HG03280 (cell line): ENCODE measurements at regions not wholly inside any gene's neighbourhood (a gene's known extent, or its start where the extent isn't known, plus 50 kb on each side); places are given as distances from the start of the nearest gene placed in this dataset.
"Not testable (repeated sequence)": the region's sequence is repeated elsewhere in the genome, so short reads cannot be mapped to it uniquely, and the experiment has no call there.

ENCODE experiments used
- ATAC-seq: cut with Tn5 transposase; IDR thresholded peaks from one replicate; pipeline ENCODE4 v1.9.1; 2021; ENCODE audit warnings: mild to moderate bottlenecking, moderate library complexity; ENCODE audit not compliant: unreplicated experiment

DNA sequence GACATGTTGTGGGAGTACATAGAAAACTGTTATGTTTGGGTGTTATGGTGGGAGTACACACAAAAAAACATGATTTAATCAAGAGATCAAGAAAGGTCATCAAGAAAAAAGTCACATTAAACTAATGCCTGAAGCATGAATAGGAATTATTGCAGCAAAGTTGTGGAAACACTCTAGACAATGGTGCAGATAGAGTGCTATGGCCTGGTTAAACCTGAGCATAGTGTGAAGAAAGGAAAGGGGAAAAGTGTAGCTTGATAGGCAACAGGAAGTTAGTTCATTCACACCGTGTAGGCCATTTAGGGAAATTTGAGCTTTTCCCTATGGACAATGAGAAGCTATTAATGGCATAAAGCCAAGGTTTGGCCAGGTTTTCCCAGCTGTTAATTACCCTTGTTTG, 162.1 kb upstream of the EMCN start:
- ATAC-seq, result no peak

DNA sequence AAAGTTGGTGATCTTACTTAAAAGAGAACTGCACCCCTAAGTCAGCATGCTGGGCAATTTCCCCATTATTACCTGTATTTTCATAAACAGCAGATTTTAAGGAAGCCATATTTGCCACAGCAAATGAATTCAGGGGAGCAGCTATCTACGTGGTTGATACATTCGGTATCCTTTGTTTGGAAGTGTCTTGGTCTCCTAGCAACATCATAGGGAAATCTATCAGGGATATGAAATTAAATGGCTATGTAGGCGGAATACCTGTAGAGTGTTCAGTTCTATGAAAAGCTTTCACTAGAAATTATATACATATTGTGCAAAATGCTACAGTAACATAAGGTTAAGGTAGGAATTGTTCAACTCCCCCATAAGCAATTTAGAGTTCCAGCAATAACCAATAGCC, 157.2 kb upstream of the EMCN start:
- ATAC-seq, result no peak

- no peak for ATAC-seq
Measured at GRCh38 chr4:100657187-100657586, 139.4 kb upstream of the EMCN start.

DNA sequence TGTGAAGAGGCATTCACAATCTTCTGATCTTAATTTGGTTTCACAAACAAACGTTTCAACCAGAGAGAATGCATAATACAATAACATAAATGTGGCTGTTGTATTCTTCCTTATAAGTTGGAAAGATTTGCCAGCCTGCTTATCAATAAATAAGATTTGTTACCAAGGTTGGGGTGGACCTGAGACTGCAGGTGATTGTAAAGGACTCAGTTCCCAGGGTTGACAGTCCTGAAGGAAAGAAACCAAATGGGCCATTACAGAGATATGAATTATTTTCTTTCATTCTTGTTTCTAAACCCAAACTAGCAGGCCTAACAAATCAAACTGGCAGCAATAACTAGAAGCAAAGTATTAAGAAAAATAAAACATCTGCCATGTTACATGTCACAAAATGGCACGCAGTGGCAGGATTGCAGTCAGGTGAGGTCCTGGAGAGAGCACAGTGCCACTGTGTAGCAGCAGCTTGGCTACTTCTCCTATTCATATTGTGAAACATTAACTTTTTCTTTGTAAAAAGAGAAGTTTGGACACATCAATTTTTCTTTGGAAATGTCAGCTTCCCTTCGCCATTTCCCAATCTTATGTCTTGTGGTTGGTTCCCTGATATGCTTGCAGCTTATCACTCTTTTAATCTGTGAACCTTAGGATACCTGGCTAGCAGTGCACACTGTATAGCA, 133.8 kb upstream of the EMCN start:
- no peak for ATAC-seq

DNA sequence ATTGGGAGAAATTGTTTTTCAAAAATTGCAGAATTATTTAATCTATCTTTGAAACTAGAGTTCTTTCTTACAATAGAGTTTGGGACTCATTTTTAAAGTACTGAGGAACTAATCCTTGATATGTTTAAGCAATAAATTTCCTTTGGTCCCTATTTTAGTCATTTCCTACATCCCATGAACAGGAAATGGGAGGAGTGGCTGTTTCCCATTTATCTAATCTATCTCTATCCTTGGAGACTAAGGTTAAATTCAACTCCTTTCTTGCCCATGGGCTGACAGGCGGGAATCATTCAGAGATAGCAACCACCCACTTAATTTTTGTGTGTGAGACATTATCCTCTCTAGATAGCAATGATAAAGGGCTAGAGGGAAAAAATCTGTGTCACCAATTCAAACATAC, 131.6 kb upstream of the EMCN start:
- no peak for ATAC-seq

DNA sequence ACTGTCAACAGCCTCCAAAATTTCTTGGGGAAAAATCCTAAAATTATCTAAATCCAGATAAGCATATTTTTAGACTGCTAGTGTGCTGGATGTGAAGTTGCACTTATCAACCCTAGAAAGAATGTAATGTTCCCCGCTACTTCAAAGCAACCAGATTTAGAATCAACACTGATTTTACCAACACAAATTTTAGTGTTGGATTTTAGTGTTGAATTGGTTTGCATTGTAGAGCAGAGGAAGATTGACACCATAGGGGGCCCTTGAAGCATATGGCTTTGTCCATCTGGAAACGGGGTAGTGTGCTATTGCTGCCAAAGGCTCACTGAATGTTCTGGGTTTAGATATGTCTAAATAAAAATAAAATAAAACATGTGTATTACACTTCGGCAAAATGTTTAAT, 126.3 kb upstream of the EMCN start:
- ATAC-seq, result no peak

- ATAC-seq, result no peak
Measured at GRCh38 chr4:100641336-100641735, 123.5 kb upstream of the EMCN start.

DNA sequence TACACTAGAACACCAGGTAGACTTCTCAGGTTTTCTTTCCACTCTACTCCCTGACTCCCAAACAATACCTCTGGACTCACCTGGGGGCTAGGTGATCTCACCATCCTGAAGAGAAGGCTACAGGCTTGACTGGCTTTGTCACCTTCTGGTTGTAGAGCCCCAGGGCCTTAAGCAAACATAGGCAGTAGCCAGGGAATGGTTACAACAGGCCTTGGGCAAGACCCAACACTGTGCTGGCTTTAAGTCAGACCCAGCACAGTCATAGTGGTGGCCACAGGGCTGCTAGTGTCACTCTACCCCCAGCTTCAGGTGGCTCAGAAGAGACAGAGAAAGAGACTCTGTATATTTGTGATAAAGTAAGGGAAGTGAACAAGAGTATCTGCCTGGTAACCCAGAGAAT, 118.1 kb upstream of the EMCN start:
- no peak for ATAC-seq

- no peak for ATAC-seq
Measured at GRCh38 chr4:100633269-100633668, 115.4 kb upstream of the EMCN start.

DNA sequence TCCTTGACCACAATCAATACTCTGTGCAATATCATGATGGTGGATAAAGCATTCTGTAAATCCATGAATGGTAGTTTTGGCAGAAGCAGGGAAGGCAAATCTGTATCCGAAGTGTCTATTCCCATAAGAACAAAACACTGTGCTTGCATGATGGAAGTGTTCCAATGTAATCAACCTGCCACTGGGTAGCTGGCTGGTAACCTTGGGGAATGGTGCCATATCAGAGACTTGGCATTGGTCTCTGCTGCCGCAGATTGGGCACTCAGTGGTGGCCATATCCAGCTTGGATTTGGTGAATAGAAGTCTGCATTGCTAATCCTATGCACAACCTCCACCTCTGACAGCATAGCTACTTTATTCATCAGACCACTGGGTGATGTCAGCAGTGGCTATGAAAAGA, 114.3 kb upstream of the EMCN start:
- ATAC-seq, result no peak

- no peak for ATAC-seq
Measured at GRCh38 chr4:100631281-100631968, 113.6 kb upstream of the EMCN start.

- ATAC-seq, result no peak
Measured at GRCh38 chr4:100630341-100630740, 112.5 kb upstream of the EMCN start.

DNA sequence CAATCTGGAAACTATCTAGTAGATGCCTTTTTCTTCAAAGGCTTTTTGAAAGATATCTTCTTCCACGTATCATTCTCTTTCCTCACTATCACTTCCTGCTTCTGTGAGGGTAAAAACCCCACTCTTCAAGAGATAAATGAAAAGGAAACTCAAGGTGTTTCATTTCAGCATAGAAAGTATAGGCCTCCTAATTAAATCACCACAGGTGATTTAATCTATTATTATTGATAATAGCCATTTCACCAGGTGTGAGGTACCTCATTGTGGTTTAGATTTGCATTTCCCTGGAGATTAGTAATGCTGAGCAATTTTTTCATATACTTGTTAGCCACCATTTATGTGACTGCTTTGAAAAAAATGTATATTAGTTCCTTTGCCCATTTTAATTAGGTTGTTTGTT, 92.0 kb upstream of the EMCN start:
- no peak for ATAC-seq

DNA sequence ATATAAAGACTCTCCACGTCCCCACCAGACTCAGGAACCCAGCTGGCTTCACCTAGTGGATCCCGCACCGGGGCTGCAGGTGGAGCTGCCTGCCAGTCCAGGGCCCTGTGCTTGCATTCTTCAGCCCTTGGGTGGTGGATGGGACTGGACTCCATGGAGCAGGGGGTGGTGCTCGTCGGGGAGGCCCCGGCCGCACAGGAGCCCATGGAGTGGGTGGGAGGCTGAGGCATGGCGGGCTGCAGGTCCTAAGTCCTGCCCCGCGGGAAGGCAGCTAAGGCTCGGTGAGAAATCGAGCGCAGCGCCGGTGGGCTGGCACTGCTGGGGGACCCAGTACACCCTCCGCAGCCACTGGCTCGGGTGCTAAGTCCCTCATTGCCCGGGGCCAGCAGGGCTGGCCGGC, 90.8 kb upstream of the EMCN start:
- not testable (repeated sequence) for ATAC-seq

DNA sequence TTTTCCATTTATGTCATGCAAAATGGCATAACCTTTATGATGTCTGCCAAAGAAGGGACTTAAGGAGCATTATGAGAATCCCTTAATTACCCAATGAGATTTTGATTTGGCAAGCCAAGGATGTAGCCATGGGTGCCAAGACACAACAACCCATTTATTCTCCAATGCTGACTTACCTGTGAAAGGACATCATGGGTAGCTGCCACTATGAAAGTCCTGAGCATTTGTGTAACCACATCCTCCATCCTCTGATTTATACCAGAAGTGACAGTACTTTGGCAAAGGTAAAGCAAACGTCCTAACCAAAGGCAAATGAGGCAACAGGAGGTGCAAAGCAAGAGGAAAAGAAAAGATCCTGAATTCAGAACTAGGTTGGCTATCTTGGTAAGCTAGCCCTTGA, 87.3 kb upstream of the EMCN start:
- no peak for ATAC-seq

- no peak for ATAC-seq
Measured at GRCh38 chr4:100593935-100594334, 76.1 kb upstream of the EMCN start.

DNA sequence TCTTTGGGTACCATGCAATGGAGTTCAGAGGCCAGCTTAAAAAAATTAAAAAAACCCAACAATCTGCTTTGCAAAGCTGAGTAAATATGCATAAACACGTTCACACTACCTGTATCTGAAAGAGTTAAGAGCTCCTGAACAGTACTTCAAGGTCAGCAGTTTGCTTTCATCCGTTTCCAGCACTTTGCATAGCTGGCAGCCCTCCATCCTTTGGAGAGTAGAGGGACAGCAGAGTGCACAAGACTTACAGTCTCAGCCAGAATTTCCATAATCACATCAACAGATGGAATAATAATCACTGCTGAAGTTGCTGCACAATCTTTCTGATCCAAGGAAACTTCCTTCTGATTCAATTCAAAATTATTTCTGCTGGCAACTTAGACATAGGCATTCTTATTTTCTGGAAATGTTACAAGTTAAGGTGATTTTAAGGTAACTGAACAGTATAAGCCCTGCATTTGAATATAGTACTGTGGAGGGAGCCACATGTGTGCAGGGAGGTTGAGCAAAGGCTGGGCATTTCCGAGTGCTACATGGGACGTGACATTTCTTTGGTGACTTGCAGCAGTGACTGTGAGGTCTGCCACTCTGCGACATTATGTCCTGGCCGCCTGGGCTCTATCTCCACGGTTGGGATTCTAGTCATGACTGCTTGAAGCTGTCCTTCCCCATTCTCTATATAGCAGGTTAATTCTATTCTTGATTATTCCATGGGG, 73.5 kb upstream of the EMCN start:
- ATAC-seq, result no peak

GRCh38 chr4:100590325-100590724, 72.5 kb upstream of the EMCN start:
- ATAC-seq, result no peak

- no peak for ATAC-seq
Measured at GRCh38 chr4:100588076-100588475, 70.3 kb upstream of the EMCN start.

DNA sequence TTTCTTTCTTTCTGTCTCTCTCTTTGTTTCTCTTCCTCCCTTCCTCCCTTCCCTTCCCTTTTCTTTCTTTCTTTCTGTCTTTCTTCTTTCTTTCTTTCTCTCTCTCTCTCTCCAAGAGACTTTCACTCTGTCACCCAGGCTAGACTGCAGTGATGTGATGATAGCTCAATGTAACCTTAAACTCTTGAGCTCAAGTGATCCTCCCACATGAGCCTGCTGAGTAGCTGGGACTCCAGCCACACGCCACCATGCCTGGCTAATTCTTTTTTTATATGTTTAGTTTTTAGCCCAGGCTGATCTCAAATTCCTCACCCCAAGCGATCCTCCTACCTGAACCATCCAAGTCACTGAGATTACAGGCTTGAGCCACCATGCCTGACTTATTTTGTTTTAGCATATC, 64.3 kb upstream of the EMCN start:
- no peak for ATAC-seq

DNA sequence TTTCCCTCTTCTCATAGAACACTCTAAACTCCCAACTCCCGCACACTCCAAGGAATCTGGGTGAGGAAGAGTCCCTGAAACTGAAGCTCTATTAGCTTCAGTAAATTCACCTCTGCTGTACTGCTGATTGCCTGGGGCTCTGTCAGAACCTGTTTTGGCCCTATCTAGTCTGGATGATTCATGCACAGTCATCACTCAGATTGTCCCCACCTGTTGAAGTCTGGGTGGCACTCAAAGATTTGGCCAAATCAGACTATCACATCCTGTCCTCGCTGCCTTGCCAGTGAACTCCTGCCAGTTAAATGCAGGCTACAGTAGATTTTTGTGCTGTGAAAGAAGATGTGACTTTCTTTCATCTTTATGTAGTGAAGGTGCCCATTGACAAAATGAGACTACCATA, 63.5 kb upstream of the EMCN start:
- no peak for ATAC-seq

DNA sequence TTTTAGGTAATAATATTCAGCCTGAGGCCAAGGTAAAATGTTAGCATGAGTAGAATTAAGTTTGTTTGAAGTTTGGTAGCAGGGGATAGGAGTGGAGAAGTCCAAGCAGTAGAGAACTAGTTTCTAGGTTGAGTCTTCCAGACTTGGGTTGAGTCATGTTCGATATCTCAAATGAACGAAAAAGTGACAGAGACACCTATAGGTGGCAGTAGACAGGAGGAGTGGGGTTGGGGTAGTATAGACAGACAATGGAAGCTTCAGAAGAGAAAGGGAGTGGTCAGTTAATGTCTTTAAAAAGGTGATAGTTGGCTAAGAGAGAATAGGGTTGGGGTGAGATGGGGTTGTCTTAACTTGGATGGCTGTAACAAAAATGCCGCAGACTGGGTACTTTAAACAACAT, 58.7 kb upstream of the EMCN start:
- no peak for ATAC-seq
